KMS-11 (cell line): ENCODE measurements at regions not wholly inside any gene's neighbourhood (a gene's known extent, or its start where the extent isn't known, plus 50 kb on each side); places are given as distances from the start of the nearest gene placed in this dataset.

Experiments
- H2AFZ ChIP-seq: fragments of 200-600 bp; sonication (generic); 2 replicates; pipeline ENCODE4 v1.6.1; 2016; ENCODE audit warnings: antibody characterized with exemption, mixed run types, low read depth
- H3K27ac ChIP-seq: fragments of 200-600 bp; sonication (generic); 2 replicates; pipeline ENCODE4 v1.6.1; 2016; ENCODE audit warnings: mild to moderate bottlenecking, mixed run types
- H3K27me3 ChIP-seq: fragments of 200-600 bp; sonication (generic); 2 replicates; pipeline ENCODE4 v1.6.1; 2017; ENCODE audit warnings: mild to moderate bottlenecking, low read depth, mixed run types, moderate library complexity; ENCODE audit not compliant: insufficient read depth
- H3K36me3 ChIP-seq: fragments of 200-600 bp; sonication (generic); 2 replicates; pipeline ENCODE4 v1.6.1; 2017; ENCODE audit warnings: mild to moderate bottlenecking, mixed run types; ENCODE audit not compliant: insufficient read depth
- H3K4me1 ChIP-seq: fragments of 200-600 bp; sonication (generic); 2 replicates; pipeline ENCODE4 v1.6.1; 2016; ENCODE audit warnings: mild to moderate bottlenecking, low read depth, mixed run types; ENCODE audit not compliant: poor library complexity, severe bottlenecking
- H3K4me2 ChIP-seq: fragments of 200-600 bp; sonication (generic); 2 replicates; pipeline ENCODE4 v1.7.0; 2016; ENCODE audit warnings: mild to moderate bottlenecking, mixed run types
- H3K4me3 ChIP-seq: fragments of 200-600 bp; sonication (generic); IDR thresholded peaks from 2 replicates; pipeline ENCODE4 v1.6.1; 2017; ENCODE audit warnings: low read depth, low read length, mixed read lengths; ENCODE audit not compliant: insufficient read depth
- H3K79me2 ChIP-seq: fragments of 200-600 bp; sonication (generic); 2 replicates; pipeline ENCODE4 v1.6.1; 2016; ENCODE audit warnings: low read depth, mixed run types; ENCODE audit not compliant: insufficient read depth
- H3K9ac ChIP-seq: fragments of 200-600 bp; sonication (generic); 2 replicates; pipeline ENCODE4 v1.6.1; 2016; ENCODE audit warnings: mild to moderate bottlenecking, mixed run types
- H4K20me1 ChIP-seq: fragments of 200-600 bp; sonication (generic); 2 replicates; pipeline ENCODE4 v1.6.1; 2016; ENCODE audit warnings: mild to moderate bottlenecking, mixed run types; ENCODE audit not compliant: insufficient read depth
- CTCF ChIP-seq: fragments of 200-600 bp; sonication (generic); conservative IDR thresholded peaks from 2 replicates; pipeline ENCODE4 v1.6.1; 2017; ENCODE audit warnings: low read depth, mild to moderate bottlenecking, antibody characterized with exemption, low read length, moderate library complexity, mixed read lengths

- no peak for TF ChIP-seq CTCF
- Histone ChIP-seq H3K36me3 (no peaks in the 10 kb centered on the region), H3K79me2 (no peaks in the 10 kb centered on the region), H3K27me3 (no peaks in the 10 kb centered on the region), H3K27ac (no peak overlapping the region), H3K4me1 (peaks cover 13% of the 10 kb centered on the region), H2AFZ (no peak overlapping the region), H3K4me2 (no peak overlapping the region), H3K9ac (no peak overlapping the region), H3K4me3 (no peak overlapping the region), H4K20me1 (no peaks in the 10 kb centered on the region)
These were observed 121.5 kb upstream of the ATF7IP start for GRCh38 chr12:14243941-14244340.

- no peaks in the 10 kb centered on the region for H3K79me2 ChIP-seq
- no peaks in the 10 kb centered on the region for H4K20me1 ChIP-seq
- H3K27ac ChIP-seq = no peak overlapping the region
- H3K27me3 ChIP-seq = no peaks in the 10 kb centered on the region
- H3K4me2 ChIP-seq = no peak overlapping the region
- H3K36me3 ChIP-seq = no peaks in the 10 kb centered on the region
- H3K4me3 ChIP-seq = no peak overlapping the region
- no peak overlapping the region for H3K9ac ChIP-seq
- no peak overlapping the region for H2AFZ ChIP-seq
- TF ChIP-seq CTCF = no peak
- peaks cover 8% of the 10 kb centered on the region for H3K4me1 ChIP-seq
These were observed 120.4 kb upstream of the ATF7IP start for GRCh38 chr12:14244876-14245669.

GRCh38 chr12:14247166-14247565 lies 118.3 kb upstream of the ATF7IP start:
- no peaks in the 10 kb centered on the region for H3K79me2 ChIP-seq
- no peak overlapping the region for H3K4me3 ChIP-seq
- H3K27ac ChIP-seq = no peak overlapping the region
- H3K4me2 ChIP-seq = no peak overlapping the region
- no peak overlapping the region for H3K9ac ChIP-seq
- H2AFZ ChIP-seq = no peak overlapping the region
- no peak for TF ChIP-seq CTCF
- H4K20me1 ChIP-seq = no peaks in the 10 kb centered on the region
- no peaks in the 10 kb centered on the region for H3K36me3 ChIP-seq
- H3K4me1 ChIP-seq = no peaks in the 10 kb centered on the region
- H3K27me3 ChIP-seq = no peaks in the 10 kb centered on the region

GRCh38 chr12:14249368-14249767 lies 116.1 kb upstream of the ATF7IP start:
- H3K36me3 ChIP-seq = no peaks in the 10 kb centered on the region
- H3K4me3 ChIP-seq = no peak overlapping the region
- H3K27me3 ChIP-seq = no peaks in the 10 kb centered on the region
- no peak overlapping the region for H3K9ac ChIP-seq
- no peak for TF ChIP-seq CTCF
- H3K27ac ChIP-seq = no peak overlapping the region
- no peak overlapping the region for H3K4me2 ChIP-seq
- no peaks in the 10 kb centered on the region for H3K79me2 ChIP-seq
- H2AFZ ChIP-seq = no peak overlapping the region
- H3K4me1 ChIP-seq = peaks cover 3% of the 10 kb centered on the region
- no peaks in the 10 kb centered on the region for H4K20me1 ChIP-seq
